Activated CD4-positive, alpha-beta T cell treated with anti-CD3 and anti-CD28 coated beads for 48 hours (primary cell): ENCODE measurements at regions not wholly inside any gene's neighbourhood (a gene's known extent, or its start where the extent isn't known, plus 50 kb on each side); places are given as distances from the start of the nearest gene placed in this dataset.
A peak's percentile ranks its signal among the peaks of the same experiment; 100 is the strongest.

Experiments
- DNase-seq: peaks from one replicate; pipeline ENCODE4 v3.0.0-alpha.2; 2020

- DNase-seq: no peak
Observed at GRCh38 chr20:11229772-11230171, 556.0 kb upstream of the JAG1 start.

DNA sequence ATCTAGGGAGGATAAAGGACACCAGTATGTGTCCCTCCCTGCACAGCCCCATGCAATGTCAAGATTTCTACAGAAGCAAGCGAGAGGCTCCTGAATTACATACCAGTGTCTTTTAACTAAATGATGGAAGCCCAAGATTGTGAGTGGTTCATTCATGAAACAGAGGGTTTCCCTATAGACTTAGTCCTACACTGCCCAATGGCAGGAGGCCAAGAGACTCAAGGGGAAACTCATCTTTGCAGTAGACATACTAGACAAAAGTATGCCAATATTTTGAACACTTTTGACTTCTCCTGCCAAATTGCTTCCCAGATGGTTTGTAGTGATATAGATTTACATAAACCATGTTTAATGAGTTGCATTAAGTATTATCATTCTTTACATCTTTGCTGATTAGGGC is 557.2 kb upstream of the JAG1 start:
- no peak for DNase-seq

GRCh38 chr20:11231742-11232648 is 558.2 kb upstream of the JAG1 start:
- DNase-seq: no peak

GRCh38 chr20:11232896-11233295 is 559.1 kb upstream of the JAG1 start:
- no peak for DNase-seq

DNA sequence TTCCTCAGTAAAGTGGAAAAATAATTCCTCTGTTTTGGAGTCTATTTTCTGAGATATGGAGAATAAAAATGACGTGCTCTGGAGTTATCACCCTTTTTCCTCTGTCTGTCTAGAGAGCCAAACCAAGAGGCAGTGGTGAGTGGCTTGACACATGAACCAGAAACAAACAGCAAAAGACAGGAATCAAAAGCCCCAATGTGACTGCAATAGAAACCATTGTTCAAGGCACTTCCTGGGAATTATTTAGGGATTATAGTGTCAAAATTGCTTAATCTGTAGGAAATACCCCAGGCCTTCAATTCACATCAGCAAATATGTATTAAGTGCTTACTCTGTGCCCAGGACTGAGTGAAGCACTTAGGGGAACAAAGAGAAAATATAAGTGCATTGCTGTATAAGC is 560.4 kb upstream of the JAG1 start:
- DNase-seq: no peak

DNA sequence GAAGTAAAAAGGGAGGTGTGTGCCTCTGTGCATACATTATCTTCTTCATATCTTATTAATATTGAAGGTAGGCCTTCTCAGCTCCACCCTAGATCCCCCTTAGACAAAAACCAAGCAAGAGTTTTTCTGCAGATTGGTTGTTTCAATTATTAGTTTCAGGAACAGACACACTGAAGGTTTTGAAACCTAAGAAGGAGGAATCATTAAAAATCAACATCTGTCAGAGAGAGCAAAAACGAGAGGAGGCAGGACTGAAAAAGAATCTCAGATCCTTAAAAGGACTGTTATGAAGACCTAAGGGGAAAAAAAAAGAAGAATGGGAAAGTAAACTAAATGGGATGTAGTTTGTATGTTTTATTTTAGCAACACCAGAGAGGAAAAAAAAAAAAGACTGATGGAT is 560.8 kb upstream of the JAG1 start:
- DNase-seq: no peak

DNA sequence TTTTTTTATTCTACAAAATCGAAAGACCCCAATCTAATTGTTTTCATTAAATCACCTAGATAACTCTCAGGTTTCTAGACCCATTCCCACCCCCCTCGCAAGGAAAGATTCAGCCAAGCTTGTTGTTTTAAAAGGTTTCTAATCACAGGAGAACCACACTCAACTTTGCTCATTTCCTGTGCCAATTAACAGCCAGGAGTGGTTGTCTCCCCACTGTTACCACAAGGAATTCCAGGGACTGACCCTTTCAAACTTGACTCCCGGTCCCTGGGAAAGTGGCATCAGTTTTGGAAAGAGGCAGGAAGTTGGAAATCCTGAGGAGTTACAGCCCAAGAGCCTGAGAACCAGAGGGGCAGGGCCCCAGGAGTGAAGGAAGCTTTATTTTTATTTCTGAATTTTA is 561.3 kb upstream of the JAG1 start:
- no peak for DNase-seq

- DNase-seq: no peak
Observed at GRCh38 chr20:11242320-11242719, 568.5 kb upstream of the JAG1 start.

GRCh38 chr20:11245431-11245830 is 571.6 kb upstream of the JAG1 start:
- DNase-seq: no peak

DNA sequence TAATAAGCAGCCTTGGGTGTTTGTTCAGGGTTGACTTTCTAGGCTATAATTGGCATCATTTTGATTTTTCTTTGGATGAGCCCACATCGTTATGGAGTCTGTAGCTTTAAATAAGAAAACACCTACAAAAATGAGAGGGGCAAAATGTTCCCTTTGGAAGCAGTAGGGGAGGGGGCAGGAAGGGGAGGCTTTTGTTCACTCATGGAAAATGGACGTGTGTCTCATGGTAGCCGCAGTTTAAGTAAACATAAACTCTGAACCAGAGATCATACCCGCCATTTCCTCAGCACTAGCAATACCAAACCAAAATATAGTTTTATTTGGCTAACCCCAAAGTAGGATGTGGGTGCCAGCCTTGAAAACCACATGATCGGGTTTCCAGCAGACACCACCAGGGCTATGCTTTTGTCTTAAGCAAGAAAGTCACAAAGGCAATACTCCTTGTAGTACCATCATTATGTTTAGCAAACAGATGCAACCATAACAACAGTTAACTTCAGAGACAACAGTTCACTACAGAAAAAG is 572.5 kb upstream of the JAG1 start:
- no peak for DNase-seq

- no peak for DNase-seq
Observed at GRCh38 chr20:11247046-11248010, 573.5 kb upstream of the JAG1 start.

GRCh38 chr20:11248011-11248409 is 574.2 kb upstream of the JAG1 start:
- DNase-seq: no peak

DNA sequence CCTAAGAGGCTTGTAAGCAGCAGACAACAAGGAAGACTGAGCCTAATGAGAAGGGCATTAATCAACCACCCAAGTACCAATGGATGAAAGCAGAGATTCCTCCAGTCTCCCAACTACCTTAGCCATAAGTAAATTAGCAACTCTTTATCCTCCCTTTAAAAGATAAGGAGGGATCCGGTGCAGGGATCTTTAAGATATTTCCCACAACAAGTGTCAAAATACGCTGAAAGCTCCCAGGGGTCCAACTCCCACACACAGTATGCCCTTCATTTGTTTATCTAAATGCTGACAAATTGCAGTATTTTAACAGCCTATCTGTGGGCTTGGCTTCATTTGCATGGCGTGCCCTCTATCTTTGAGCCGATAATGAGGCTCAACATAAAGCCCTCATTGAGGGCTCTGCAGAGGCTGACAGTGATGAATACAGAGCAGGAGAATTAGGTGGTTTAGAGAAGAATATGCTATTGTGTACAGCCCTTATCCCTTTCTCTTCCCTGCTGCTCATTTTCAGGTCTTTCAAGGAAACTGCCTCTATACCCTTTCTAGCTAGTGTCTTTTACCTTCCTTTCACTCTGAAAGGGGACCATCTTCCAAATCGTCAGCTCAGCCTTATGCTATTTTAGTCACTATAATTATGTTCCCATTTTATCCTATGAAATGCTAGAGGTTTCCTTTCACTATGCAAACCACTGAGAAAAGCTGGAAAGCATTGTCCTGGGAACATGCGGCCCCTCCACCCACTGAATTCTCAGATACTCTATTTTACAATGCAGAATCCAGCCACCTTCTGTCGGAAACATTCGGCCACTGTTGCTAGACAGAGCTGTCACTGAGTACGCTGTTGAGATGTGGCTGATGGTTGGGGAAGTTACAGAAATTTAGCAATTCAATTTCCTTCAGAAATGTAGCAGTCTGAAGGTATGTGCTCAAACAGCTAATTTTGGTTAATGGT is 575.2 kb upstream of the JAG1 start:
- no peak for DNase-seq

GRCh38 chr20:11249683-11250082 is 575.9 kb upstream of the JAG1 start:
- no peak for DNase-seq

GRCh38 chr20:11252447-11252846 is 578.6 kb upstream of the JAG1 start:
- DNase-seq: no peak

GRCh38 chr20:11255455-11255854 is 581.7 kb upstream of the JAG1 start:
- no peak for DNase-seq

- DNase-seq: no peak
Observed at GRCh38 chr20:11255860-11256259, 582.1 kb upstream of the JAG1 start.

- no peak for DNase-seq
Observed at GRCh38 chr20:11260611-11261010, 586.8 kb upstream of the JAG1 start.

DNA sequence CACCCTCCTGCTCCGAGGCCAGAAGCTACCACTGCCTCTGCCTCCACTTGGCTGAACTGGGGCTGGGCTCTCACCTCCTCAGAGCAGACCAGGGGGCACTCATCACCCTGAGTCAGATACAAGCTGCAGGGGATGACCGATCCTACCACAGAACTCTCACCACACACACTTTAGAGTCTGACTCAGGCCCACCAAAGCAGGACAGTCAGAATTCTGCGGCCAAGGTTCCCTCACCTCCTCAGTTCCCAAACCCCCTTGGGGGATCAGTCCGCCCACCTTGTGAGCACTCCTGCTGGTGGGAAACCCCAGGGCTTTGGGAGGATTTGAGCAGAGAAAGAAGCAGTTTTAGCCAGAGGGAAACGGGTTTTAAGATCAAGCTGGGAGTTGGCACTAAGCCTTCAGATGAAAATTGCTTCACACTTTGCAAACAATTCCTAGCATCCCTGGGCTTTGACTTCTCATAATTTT is 587.8 kb upstream of the JAG1 start:
- no peak for DNase-seq

DNA sequence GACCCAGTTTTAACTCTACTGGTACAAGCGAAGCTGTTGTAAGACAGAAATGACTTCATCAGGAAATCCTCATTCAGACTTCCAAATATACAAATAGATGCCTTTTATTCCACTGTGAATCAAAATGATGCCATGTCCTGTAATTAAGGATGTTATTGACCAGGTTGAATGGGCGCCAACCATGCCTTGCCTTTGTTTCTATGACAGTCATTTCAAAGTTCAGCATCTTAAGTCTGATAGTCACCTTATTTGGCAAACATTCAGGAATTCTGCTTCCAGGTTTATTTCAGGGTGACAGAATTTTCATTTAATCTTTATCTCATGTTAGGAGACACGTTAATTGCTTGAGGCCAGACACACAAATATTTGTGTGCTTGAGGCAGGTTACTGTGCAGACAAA is 592.8 kb upstream of the JAG1 start:
- DNase-seq: no peak

- peak; percentile 2 for DNase-seq
Observed at GRCh38 chr20:11267131-11267761, 593.4 kb upstream of the JAG1 start.
